ENCODE measurements at regions not wholly inside any gene's neighbourhood (a gene's known extent, or its start where the extent isn't known, plus 50 kb on each side); places are given as distances from the start of the nearest gene placed in this dataset.

DNA sequence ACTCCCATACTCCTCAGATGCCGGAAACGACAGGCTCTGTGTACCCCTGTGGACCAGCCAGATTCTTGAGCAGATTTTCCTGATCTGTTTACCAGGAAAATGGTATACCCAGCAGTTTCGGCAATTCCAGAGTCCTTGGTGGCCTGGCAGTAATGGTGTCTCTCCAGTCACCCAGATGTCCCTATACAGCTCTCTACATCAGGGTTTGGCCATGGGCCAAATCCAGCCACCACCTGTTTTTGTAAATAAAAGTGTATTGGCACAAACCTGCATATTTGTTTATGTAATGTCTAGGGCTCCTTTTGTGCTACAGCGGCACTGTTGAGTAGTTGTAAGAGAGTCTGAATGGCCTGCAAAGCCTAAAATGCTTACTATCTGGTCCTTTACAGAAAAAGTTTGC is 491.3 kb downstream of the RPS24 start:
- TF ChIP-seq, protein P1, sequence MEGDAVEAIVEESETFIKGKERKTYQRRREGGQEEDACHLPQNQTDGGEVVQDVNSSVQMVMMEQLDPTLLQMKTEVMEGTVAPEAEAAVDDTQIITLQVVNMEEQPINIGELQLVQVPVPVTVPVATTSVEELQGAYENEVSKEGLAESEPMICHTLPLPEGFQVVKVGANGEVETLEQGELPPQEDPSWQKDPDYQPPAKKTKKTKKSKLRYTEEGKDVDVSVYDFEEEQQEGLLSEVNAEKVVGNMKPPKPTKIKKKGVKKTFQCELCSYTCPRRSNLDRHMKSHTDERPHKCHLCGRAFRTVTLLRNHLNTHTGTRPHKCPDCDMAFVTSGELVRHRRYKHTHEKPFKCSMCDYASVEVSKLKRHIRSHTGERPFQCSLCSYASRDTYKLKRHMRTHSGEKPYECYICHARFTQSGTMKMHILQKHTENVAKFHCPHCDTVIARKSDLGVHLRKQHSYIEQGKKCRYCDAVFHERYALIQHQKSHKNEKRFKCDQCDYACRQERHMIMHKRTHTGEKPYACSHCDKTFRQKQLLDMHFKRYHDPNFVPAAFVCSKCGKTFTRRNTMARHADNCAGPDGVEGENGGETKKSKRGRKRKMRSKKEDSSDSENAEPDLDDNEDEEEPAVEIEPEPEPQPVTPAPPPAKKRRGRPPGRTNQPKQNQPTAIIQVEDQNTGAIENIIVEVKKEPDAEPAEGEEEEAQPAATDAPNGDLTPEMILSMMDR (conservative IDR thresholded peaks at IDR 0.05; ENCODE audit: low read length) = no peak
- no peak for TF ChIP-seq EZH2phosphoT487 (IDR thresholded peaks at IDR 0.05; ENCODE audit: borderline replicate concordance, low read depth, low read length)

Data from OCI-LY7 (cell line).